PC-3 (cell line): ENCODE measurements at regions not wholly inside any gene's neighbourhood (a gene's known extent, or its start where the extent isn't known, plus 50 kb on each side); places are given as distances from the start of the nearest gene placed in this dataset.

Source experiments
- ATAC-seq: fragments of 200-7000 bp; cut with Tn5 transposase; 2 replicates; pipeline ENCODE4 v1.9.1; 2020; ENCODE audit warnings: mild to moderate bottlenecking, moderate library complexity
- BruUV-seq: library from RNA; stranded (reverse); fragments of 400-500 nt; replicated peaks from 2 replicates; lab custom pipeline; 2021; lab: Mats Ljungman, UMichigan
- CTCF ChIA-PET: fragments of 300-600 bp; sonication (Branson Sonifier 250); formaldehyde crosslinking; loops from one replicate; lab custom pipeline; 2022; ENCODE audit warnings: antibody characterized with exemption; lab: Charles Lee
- POLR2A ChIA-PET: fragments of 300-600 bp; sonication (Branson Sonifier 250); formaldehyde crosslinking; loops from one replicate; lab custom pipeline; 2022; ENCODE audit warnings: antibody characterized with exemption; ENCODE audit not compliant: unreplicated experiment; lab: Charles Lee
- DNase-seq: peaks from one replicate; pipeline ENCODE4 v3.0.0-alpha.2; 2015
- H2AFZ ChIP-seq: fragments of 300-600 bp; sonication (generic); 2 replicates; pipeline ENCODE4 v1.6.0; 2016; ENCODE audit warnings: antibody characterized with exemption, low read length
- H3F3A ChIP-seq: fragments of 300-600 bp; sonication (generic); one replicate; pipeline ENCODE4 v1.6.0; 2017; ENCODE audit warnings: antibody characterized with exemption, low read length, control low read depth, mild to moderate bottlenecking; ENCODE audit not compliant: unreplicated experiment
- H3K27ac ChIP-seq: fragments of 300-600 bp; sonication (generic); 2 replicates; pipeline ENCODE4 v1.5.1; 2016; ENCODE audit warnings: mild to moderate bottlenecking, low read length
- H3K27me3 ChIP-seq: fragments of 300-600 bp; sonication (generic); 2 replicates; pipeline ENCODE4 v1.6.1; 2016; ENCODE audit warnings: low read length, mixed read lengths
- H3K36me3 ChIP-seq: fragments of 300-600 bp; sonication (generic); 2 replicates; pipeline ENCODE4 v1.6.1; 2016; ENCODE audit warnings: low read depth, mixed run types, low read length, mixed read lengths
- H3K4me1 ChIP-seq: fragments of 300-600 bp; sonication (generic); 2 replicates; pipeline ENCODE4 v1.5.1; 2016; ENCODE audit warnings: low read length; ENCODE audit not compliant: insufficient read depth
- H3K4me2 ChIP-seq: fragments of 300-600 bp; sonication (generic); 2 replicates; pipeline ENCODE4 v1.6.0; 2016; ENCODE audit warnings: low read length
- H3K4me3 ChIP-seq: fragments of 300-600 bp; sonication (generic); 2 replicates; pipeline ENCODE4 v1.5.1; 2016; ENCODE audit warnings: mild to moderate bottlenecking, low read length, mixed read lengths
- H3K79me2 ChIP-seq: fragments of 300-600 bp; sonication (generic); 2 replicates; pipeline ENCODE4 v1.6.1; 2017; ENCODE audit warnings: low read length, mixed read lengths
- H3K9ac ChIP-seq: fragments of 300-600 bp; sonication (generic); 2 replicates; pipeline ENCODE4 v1.6.0; 2016; ENCODE audit warnings: mild to moderate bottlenecking, low read length
- H3K9me2 ChIP-seq: fragments of 300-600 bp; sonication (generic); replicated peaks from 2 replicates; pipeline ENCODE4 v1.6.1; 2016; ENCODE audit warnings: mixed run types, low read length, mixed read lengths
- H3K9me3 ChIP-seq: fragments of 300-600 bp; sonication (generic); 2 replicates; pipeline ENCODE4 v1.6.1; 2016; ENCODE audit warnings: low read length, mixed read lengths
- H4K20me1 ChIP-seq: fragments of 300-600 bp; sonication (generic); 2 replicates; pipeline ENCODE4 v1.6.1; 2016; ENCODE audit warnings: low read length, mixed read lengths
- EZH2 ChIP-seq: fragments of 300-600 bp; sonication (generic); IDR thresholded peaks from one replicate; pipeline ENCODE4 v1.6.1; 2017; ENCODE audit warnings: antibody characterized with exemption, mild to moderate bottlenecking, low read length; ENCODE audit not compliant: unreplicated experiment
- EZH2phosphoT487 ChIP-seq: fragments of 300-600 bp; sonication (generic); IDR thresholded peaks from 2 replicates; pipeline ENCODE4 v1.6.1; 2018; ENCODE audit warnings: mild to moderate bottlenecking, antibody characterized with exemption, low read length, borderline replicate concordance
- intact Hi-C: fragments of 100-400 bp; cut with micrococcal nuclease; formaldehyde crosslinking; loops from 2 replicates; pipeline ENCODE4 v1.9.0; 2023
- TF ChIP-seq, protein P1 (sequence below): fragments of 300-600 bp; sonication (generic); conservative IDR thresholded peaks from 2 replicates; pipeline ENCODE4 v1.5.1; 2017; ENCODE audit warnings: antibody characterized with exemption, low read depth, mild to moderate bottlenecking, low read length

DNA sequence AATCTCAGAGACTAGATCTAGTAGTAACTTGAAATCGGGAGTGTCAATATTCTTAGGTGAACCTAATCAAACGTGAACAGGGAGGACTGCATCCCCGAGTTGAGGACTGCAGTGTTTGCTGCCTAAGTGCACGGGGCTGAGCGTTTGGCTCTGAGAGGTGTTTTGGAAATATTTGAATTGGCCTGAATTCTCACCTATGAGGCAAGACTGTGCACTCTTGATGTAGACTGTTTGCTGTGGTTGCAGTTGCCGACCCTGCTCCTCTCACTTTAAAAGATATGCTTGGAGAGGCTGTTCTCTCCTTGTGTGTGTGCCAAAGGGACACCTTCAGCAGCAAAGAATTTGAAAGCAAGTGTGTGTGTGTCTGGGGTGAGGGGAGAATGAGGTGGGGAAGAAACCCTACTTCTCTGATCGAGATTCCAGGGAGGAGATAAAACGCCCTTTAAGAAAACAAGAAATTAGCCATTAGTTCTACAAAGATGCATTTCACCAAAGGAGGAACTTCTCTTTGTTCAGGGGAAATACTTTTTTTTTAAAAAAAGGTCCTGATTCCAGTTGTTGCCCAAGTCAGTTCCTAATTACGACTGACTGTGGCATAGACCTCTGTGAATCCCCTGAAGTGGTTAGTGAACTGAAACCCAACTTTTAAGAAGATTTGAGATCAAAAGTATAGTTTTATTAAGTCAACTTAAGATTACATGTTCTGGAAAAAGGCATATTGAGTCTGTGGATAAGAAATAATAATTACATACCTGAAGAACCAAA lies 106.6 kb downstream of the DYRK2 start:
- Histone ChIP-seq H3K9me3 (no peaks in the 10 kb centered on the region), H2AFZ (no peak overlapping the region), H3K4me1 (no peaks in the 10 kb centered on the region), H3F3A (no peaks in the 10 kb centered on the region), H3K27me3 (no peaks in the 10 kb centered on the region), H3K9me2 (no peaks in the 10 kb centered on the region), H3K79me2 (no peaks in the 10 kb centered on the region), H3K36me3 (no peaks in the 10 kb centered on the region), H3K4me3 (no peak overlapping the region), H3K4me2 (no peak overlapping the region), H4K20me1 (no peaks in the 10 kb centered on the region), H3K9ac (no peak overlapping the region), H3K27ac (no peak overlapping the region)
- ChIA-PET CTCF (no interaction called here), POLR2A (no interaction called here)
- TF ChIP-seq EZH2 (no peak), EZH2phosphoT487 (no peak)
- TF ChIP-seq, protein P1, sequence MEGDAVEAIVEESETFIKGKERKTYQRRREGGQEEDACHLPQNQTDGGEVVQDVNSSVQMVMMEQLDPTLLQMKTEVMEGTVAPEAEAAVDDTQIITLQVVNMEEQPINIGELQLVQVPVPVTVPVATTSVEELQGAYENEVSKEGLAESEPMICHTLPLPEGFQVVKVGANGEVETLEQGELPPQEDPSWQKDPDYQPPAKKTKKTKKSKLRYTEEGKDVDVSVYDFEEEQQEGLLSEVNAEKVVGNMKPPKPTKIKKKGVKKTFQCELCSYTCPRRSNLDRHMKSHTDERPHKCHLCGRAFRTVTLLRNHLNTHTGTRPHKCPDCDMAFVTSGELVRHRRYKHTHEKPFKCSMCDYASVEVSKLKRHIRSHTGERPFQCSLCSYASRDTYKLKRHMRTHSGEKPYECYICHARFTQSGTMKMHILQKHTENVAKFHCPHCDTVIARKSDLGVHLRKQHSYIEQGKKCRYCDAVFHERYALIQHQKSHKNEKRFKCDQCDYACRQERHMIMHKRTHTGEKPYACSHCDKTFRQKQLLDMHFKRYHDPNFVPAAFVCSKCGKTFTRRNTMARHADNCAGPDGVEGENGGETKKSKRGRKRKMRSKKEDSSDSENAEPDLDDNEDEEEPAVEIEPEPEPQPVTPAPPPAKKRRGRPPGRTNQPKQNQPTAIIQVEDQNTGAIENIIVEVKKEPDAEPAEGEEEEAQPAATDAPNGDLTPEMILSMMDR = no peak
- no TSS peak for BruUV-seq
- DNase-seq = no peak
- intact Hi-C loops = no loop called here
- ATAC-seq = no peak

DNA sequence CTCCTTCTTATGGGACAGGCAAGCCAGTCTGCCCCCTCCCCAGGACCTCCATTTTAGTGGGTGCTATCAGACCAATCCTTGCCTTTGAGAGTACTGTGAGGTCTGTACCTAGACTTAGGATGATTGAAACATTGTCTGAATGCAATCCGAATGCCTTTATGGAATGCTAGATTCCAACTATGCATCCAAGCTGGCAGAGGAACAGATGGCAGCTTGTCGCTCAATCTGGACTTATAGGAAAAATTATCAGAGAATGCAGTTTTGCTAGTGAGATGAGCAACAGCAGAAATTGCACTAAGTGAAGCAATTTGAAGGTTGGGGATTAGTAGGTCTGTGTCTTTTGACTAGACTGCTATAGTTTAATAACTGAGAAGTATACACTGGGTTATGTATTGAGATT lies 109.1 kb downstream of the DYRK2 start:
- no peak overlapping the region for H3K4me3 ChIP-seq
- no peak overlapping the region for H3K4me2 ChIP-seq
- H3K79me2 ChIP-seq = no peaks in the 10 kb centered on the region
- H3K9me3 ChIP-seq = no peaks in the 10 kb centered on the region
- no peaks in the 10 kb centered on the region for H3K4me1 ChIP-seq
- H3K27me3 ChIP-seq = no peaks in the 10 kb centered on the region
- no peak overlapping the region for H2AFZ ChIP-seq
- no TSS peak for BruUV-seq
- no peaks in the 10 kb centered on the region for H3K36me3 ChIP-seq
- H4K20me1 ChIP-seq = no peaks in the 10 kb centered on the region
- ChIA-PET CTCF (no interaction called here), POLR2A (no interaction called here)
- no peaks in the 10 kb centered on the region for H3F3A ChIP-seq
- no peak overlapping the region for H3K9ac ChIP-seq
- ATAC-seq (no peak), DNase-seq (no peak)
- intact Hi-C loops = no loop called here
- TF ChIP-seq, protein P1 = no peak
- TF ChIP-seq EZH2 = no peak
- no peak for TF ChIP-seq EZH2phosphoT487
- no peaks in the 10 kb centered on the region for H3K9me2 ChIP-seq
- H3K27ac ChIP-seq = no peak overlapping the region

DNA sequence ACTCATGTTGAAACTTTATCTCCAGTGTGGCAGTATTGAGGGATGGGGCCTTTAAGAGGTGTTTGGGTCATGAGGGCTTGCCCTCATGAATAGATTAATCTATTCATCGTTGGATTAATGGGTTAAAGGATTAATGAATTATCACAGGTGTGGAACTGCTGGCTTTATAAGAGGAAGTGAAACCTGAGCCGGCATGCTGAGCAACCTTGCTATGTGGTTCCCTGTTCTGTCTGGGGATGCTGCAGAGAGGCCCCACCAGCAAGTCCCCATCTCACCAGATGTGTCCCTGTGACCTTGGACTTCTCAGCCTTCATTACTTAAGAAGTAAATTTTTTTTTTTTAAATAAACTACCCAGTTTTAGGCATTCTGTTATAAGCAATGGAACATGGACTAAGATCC lies 109.6 kb downstream of the DYRK2 start:
- no TSS peak for BruUV-seq
- Histone ChIP-seq H3K9me3 (no peaks in the 10 kb centered on the region), H4K20me1 (no peaks in the 10 kb centered on the region), H3K27ac (no peak overlapping the region), H2AFZ (no peak overlapping the region), H3K9me2 (no peaks in the 10 kb centered on the region), H3K4me3 (no peak overlapping the region), H3K79me2 (no peaks in the 10 kb centered on the region), H3K36me3 (no peaks in the 10 kb centered on the region), H3F3A (no peaks in the 10 kb centered on the region), H3K9ac (no peak overlapping the region), H3K4me1 (no peaks in the 10 kb centered on the region), H3K27me3 (no peaks in the 10 kb centered on the region), H3K4me2 (no peak overlapping the region)
- TF ChIP-seq, protein P1 = no peak
- ChIA-PET POLR2A (no interaction called here), CTCF (no interaction called here)
- intact Hi-C loops = no loop called here
- DNase-seq (no peak), ATAC-seq (no peak)
